NCI-H526 (cell line): ENCODE measurements at regions not wholly inside any gene's neighbourhood (a gene's known extent, or its start where the extent isn't known, plus 50 kb on each side); places are given as distances from the start of the nearest gene placed in this dataset.
"Not testable (repeated sequence)": the region's sequence is repeated elsewhere in the genome, so short reads cannot be mapped to it uniquely, and the experiment has no call there.

Source experiments
- DNase-seq, 2 experiments: peaks; one replicate each; lab custom pipeline; 2025; lab: John Stamatoyannopoulos, UW

DNA sequence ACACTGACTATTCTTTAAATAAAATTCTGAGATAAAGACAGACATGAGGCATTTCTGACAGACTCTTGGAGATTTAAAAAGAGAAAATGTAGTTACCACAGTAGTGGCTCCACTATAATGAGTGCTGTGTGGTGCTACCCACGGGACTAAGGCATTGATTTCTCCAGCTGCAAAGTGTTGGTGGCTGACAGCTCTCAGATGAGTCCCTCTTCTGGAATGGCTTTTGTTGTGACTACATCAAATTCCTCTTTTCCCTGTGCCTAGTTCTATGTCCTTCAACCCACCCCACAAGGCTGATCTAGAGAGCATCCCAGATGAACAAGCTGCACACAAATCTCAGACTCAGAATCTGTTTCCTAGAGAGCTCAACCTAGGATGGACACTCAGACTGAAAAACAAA, 884.8 kb upstream of the ZEB2 start:
- DNase-seq = no peak

DNA sequence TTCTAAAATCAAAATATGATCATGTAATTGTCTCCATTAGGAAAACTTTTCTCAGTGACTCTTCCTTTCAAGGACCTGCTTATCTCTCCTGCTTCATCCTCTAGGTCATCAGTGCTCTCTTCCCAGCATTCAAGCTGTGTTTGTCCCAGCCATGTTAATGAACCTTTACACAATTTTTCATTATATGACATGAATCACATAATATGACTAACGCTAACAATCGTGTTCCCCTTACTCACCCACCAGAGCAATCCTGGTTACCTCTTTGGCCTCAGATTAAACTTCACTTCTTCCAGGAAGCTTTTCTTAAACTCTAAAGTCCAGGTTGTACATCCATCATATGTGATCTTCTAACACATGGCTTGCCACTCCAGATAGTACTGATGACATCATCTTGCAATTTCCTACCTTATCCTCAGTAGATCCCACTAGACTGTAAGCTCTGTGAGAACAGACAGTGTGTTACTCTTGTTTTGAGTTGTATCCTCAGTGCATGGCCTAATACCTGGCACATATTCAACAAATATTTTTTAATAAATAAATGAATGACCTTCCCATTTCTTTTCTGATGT, 882.9 kb upstream of the ZEB2 start:
- DNase-seq = no peak

DNA sequence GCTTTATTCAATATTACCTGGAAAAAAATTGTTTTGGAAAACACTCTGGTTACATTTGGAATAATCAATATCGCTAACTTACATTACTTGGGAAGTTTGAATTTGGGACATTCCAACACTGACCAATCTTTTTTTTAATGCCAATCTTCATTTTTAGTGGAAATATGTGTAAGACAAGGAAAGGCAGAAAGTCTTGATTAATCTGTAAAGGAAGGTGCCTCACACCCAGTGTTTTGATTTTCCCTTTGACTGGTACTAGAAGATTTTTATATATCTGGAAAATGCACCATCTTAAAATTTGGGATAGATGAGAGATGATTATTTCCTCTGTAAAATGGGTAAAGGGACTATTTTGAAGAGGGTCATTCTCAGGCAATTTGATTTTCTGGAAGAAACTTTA, 879.2 kb upstream of the ZEB2 start:
- no peak for DNase-seq

DNA sequence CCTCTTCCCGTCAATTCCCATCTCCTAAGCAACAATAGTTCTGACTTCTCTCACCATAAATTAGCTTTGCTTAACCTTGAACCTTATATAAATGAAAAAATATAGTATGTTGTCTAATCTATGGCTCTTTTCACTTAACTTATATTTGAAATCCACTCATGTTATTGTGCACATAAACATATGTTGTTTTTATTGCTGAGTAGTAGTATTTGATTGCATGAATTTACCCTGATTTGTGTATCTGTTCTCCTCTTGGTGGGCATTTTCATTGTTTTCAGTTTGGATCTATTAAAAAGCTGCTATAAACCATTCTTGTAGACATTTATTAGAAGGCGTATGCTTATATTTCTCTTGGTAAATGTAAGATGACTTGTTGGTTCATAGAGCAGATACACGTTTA, 874.3 kb upstream of the ZEB2 start:
- DNase-seq = no peak

DNA sequence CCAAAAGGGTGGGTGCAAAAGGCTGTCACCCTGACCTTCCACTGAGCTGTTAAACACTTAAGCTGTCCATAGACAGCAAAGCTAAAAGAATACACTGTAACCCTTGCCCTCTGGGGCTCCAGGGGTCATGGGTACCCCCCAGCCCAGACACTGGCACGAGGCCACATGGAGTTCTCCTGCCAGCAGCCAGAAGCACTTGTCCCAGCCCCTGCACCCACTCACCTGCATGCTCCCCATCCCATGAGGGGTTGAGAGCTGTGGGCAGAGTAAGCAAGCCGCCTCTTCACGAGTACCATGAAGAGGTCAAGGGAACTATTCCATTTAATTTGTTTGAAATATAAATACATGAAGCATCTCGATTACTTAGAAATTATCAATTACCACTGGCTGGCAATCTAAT, 867.1 kb upstream of the ZEB2 start:
- no peak for DNase-seq

DNA sequence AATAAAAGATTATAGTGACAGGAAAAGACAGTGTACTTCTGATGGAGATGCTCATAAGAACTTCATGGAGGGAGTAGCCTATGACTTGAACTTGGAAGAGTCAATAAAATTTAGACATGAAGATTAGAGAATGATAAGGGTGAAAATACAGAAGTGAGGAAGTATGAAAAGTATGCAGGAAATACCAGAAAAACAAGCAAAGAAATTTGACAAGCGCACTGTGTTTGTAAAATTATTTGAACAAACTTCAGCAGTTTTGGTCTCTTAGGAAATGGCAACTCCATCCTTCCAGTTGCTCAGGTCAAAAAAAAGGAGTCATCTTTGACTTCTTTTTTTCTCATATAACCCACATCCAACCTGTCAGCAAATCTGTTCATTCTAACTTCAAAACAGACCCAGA, 864.0 kb upstream of the ZEB2 start:
- no peak for DNase-seq

DNA sequence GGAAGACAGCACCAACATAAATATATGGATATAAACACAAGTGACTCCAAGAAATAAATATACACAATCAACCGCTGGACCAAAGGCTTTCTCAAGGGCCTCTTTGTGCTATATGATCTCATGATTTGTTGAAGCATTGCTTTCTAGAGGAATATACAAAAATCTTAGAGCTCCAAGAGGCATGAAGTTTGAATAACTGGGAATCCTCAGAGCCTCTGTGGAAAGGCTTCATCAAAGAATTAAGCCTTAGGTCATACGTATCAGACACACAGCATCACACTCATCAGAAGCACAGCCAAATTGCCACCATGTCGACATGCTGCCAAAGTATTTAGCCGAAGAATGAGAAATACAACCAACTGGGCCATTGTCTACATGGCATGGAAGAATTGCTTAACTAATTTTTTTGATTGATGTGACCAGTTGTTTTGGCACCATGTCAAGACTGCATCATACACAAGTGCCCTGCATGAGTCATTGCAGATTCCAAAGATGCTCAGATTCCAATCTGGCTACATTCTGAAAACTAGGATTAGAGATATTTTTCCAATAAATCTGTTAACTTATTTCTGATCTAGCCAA, 860.6 kb upstream of the ZEB2 start:
- DNase-seq = no peak

DNA sequence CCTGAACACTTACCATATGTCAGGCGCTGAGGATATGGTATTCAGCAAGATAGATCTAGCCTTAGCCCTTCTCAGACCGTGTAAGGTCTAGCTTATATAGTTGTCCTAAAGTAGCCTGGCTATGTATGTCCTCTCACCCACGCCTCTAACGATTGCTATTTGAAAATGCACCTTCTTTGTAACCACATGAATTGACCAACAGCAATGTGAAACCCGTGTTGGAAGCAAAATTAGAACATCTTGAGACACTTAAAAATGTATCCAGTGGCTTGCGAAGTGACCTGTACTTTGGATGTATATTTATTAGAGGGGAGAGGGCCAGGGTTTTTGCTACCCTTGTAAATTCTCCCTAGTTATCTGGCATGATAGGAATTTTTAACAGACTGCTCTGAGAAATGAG, 860.0 kb upstream of the ZEB2 start:
- no peak for DNase-seq

DNA sequence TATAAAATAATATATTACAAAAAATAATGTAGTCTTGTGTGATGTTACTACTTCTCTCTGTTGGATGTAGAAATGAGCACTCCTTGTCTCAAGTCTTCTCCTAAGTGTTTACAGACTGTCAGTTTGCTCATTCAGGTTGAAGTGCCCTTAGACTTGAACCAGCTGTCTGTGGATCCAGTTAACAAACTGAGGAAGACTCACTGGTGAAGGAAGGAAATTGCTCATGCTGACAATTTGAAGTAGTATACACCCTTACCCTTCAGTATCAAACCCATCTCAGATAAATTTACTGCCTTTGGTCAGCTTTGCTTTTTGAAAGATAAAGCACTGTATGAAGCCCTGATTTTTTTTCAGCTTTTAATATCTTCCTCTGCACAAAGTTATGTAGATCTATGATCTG, 854.2 kb upstream of the ZEB2 start:
- no peak for DNase-seq

DNA sequence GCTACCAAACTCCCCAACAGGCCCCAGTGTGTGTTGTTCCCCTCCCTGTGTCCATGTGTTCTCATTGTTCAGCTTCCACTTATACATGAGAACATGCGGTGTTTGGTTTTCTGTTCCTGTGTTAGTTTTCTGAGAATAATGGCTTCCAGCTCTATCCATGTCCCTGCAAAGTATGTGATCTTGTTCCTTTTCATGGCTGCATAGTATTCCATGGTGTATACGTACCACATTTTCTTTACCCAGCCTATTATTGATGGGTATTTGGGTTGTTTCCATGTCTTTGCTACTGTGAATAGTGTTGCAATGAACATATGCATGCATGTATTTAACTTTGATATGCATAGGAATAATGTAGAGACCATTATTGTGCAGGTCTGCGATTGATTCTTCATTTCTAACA, 847.4 kb upstream of the ZEB2 start:
- DNase-seq = not testable (repeated sequence)

DNA sequence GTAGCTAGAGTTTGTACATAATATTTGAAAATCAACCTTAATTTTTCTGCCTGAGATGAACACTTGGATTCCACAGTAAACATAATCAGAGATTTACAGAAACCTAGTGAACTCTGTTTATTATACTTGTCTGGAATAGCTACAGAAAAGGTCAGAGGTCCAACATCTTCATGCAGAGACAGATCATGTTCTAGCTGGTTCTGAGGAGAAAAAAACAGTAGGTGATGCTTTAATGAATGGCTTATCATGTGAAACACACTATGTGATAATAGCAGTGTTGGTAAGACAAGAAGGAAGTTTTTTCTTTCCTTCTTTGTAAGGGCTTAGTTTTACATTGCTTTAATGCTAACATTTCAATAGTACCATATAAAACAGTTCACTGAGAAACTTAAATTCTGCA, 846.4 kb upstream of the ZEB2 start:
- DNase-seq = no peak

DNA sequence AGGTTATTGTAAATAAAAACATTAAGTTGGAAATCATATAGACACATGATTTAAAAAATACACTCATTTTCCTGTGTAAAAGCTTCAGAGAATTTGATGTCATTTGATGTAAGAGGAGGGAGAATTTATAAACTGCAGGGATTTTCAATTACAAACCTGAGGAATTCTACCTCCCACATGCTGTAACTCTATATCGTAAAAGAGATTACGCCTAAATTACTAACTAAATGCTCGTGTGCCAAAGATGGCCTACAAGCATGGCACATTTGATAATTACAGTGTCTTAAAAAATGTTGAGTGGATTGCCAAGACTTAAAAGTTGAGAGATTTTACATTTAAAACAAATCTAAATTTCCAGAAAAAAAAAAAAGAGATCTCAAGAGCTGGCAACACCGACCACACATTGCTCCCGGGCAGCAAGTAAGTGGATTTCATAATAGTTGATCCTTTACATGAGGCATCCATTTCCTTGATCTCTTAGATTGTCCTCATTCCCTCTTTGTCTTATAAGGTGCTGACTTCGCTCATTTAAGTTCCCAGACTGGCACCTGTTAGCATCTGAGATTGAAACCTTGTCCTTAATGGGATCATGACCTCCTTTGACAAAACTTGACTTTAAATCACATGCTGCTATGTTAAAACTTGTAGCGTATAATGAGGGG, 840.3 kb upstream of the ZEB2 start:
- DNase-seq = no peak

DNA sequence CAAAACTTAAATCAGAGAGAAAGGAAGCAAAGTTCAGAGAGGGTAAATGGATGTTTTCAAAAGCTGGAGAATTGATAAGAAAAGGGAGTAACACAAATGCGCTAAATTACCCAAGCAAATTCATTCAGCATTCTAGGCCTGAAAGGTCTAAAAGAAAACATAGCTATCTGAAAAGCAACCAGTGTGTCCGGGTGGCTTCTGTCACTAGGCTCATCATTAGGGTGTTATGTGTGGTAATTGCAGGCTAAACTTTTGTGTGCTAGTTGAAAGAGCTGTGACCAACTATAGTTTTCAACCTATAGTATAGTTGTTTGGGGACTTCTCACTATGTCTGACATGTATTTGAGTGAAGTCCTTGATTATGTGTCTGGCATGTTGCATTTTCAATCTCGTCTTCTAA, 839.6 kb upstream of the ZEB2 start:
- DNase-seq = no peak

DNA sequence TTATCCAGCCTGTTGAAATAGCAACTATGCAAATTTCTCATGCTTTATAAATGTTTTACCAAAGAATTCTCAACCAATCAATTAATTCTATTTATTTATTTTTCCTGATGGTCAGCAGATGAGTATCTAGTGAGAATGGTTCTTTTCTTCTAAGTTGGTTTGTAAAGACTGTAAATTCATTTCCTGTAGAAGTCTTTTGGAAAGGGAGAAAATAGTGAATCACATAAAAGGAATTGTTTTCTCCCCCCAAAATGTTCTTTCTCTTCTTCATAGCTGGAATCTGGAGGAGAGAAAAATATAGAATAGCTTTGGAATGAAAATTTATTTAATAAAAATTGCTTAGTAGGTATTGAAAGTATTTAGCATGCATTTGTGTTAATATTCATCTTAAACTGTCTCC, 836.1 kb upstream of the ZEB2 start:
- DNase-seq = no peak

DNA sequence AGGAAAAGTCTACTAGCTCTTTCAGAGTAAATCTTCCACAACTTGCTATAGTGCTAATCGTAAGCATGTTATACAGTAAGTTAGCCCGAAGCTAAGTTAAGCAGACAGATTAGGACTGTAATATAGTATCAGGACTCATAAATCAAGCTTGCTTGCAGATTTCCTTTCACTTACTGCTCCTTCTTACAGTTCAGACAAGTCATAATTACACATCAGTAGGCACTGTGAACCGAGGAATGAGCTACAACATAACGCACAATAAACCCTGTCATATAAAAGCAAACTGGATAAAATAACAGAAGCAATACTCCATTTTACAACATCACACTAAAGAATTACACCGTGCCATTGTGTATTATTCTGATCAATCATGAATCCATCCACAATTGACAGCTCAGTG, 832.6 kb upstream of the ZEB2 start:
- DNase-seq = no peak

DNA sequence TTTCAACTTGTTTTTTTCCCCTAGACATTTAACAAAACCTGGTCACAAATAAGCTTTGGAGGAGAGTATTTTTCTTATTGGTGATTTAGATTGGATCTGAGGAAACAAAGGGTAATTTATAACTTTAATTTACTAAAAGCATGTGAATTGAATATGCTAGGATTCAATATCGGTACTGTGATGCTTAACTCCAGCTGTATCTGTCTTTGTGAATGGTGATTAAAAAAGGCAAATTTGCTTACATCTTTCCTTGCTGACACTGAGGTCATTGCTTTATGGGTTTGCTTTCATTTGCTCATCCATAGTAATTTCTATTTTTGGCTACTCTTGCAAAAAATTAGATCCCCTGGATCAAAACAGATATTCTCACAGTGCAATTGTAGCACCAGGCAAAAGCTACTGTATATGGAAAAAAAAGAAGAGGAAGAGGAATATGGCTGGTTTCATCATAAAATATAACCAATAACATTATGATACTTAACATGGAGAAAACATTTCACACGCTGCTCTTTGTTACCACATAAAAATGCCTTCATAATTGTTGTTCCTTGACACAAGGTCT, 832.0 kb upstream of the ZEB2 start:
- no peak for DNase-seq

DNA sequence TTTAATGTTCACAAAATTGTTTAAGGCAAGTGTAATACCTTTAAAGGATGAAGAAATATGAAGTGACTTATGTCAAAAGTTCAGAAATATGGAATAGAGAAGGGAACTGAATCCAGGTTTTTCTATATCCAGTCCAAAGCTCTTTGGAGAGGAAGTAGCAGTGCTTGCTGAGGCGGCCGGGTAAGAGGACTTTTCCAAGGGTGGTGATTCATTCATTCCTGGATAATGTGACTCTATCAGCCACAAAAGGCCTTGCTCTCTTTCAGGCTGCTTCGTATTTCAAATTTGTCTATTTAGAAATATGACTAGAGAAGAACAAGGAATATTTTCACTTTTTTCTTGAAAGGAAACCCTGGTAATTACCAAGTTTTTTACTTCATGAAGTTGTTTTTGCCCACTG, 830.1 kb upstream of the ZEB2 start:
- DNase-seq = no peak

DNA sequence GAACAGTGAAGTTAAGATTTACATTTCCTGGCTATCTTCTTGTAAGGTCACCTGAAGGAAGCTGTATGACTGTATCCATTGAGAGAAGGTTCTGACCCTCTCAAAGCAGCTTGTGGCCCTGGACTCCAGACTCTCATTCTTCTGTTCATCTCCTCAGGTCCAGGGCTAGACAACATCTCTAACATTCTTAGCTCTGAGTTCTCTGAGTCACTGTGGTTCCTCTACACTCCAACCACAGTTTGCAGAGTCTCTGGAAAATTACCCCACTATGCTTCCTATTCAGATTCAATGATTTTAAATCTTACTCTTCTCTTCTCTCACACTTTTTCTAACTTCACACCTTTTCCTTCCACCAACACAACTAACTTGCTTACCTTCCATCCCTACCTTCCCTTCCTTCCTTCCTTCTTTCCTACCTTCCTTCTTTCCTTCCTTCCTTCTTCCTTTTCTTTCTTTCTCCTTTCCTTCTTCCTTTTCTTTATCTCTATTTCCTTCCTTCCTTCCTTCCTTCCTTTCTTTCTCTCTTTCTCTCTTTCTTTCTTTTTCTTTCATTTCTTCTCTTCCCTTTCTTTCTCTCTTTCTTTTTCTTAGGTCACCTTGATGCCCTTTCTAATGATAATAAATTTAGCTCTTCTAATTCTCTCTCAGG, 824.3 kb upstream of the ZEB2 start:
- no peak for DNase-seq

DNA sequence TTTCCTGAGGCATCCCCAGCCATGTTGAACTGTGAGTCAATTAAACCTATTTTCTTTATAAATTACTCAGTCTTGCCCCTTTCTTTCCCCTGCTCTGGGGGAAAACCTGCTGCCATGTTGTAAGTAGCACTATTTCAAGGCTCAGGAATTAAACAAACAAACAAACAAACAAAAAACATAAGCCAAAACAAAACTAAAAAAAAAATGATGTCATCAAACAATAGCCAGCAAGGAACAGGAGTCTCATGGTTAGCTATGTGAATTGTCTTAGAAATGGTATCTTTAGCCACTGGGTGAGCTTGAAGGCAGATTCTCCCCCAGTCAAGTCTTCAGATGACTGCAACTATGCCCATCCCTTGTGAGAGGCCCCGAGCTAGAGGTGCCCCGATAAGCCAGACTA, 823.4 kb upstream of the ZEB2 start:
- no peak for DNase-seq

DNA sequence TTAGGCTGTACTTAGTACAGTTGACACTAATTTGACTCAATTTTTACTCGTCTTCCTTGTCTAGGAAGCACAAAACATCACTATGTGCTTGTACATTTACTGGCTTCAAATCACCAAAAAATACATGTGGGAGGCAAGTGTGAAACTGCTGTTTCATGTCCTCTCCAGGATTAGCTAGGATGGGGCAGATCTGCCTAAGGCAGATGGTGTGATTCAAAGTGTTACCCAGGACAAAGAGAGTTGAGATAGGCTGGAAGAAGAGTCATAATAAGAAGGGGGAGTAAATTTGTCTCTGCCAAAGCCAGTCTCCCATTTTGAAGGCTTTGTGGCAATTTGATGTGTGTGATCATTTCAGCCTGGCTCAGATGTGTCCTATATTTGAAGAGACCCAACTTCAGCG, 821.6 kb upstream of the ZEB2 start:
- no peak for DNase-seq

DNA sequence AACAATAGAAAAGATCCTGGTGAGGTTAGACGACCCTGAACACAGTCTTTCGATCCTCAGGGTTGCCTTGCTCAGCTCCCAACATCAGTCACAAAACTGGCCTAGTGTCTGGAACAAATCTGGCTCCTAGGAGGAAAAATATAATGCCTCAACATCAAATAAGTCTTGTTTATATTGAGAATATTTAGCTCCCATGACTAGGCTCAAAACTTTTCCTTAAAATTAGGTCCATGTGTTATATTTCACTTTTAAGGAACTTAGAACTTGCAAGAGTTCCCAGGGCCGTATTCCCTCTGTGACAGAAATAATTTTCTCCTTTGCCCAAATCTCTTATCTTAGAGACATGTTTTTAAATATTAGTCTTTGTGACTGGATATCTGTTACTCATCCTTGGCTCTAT, 819.7 kb upstream of the ZEB2 start:
- DNase-seq = no peak

DNA sequence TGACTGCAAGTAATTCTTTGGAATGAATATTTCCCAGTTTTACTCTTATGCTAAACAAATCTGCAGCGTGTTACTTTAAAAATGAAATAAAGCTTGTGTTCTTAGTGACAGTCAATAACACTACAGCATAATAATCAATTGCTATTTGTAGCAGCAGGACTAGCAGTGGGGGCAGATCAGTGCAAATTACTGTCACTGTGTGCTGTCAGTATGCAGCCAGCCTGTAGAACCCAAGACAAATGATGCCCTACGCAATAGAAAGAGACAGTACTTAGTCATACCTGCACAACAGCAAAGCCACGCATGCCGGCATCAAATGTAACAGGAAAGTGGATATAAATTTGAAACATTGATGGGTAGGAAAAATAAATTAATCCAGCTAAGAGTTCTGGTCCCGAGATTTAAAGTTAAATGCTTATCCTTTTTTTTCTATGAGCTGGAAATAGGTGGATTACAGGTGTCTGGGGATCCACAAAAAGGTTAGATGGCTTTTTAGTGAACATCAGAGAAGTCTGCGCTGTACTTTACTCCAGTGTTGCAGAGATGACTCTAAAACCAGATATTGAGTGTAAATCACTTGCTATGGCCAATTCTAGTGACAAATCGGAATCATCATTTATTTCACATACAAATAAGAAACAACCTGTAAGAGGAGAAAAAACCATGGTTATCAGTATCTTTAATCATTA, 812.4 kb upstream of the ZEB2 start:
- DNase-seq = no peak

DNA sequence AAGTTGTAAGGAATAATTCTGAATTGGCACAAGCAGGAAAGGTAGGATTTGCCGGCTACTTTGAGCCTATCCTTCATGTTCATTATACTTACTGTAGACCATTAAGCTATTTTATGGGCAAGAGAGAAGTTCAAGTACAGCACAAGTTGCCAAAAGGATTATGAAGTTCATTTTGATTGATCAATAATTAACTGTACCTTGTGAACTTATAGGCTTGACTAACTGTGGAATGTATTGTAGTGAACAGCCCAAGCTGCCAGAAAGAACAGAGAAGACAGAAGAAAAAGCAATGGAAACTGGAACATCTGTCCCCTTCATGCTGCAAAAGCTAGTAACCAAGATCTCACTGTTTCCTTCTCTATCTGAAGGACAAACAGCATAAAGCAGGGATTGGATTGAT, 810.1 kb upstream of the ZEB2 start:
- DNase-seq = no peak
